Central memory CD8-positive, alpha-beta T cell (primary cell): ENCODE measurements at regions not wholly inside any gene's neighbourhood (a gene's known extent, or its start where the extent isn't known, plus 50 kb on each side); places are given as distances from the start of the nearest gene placed in this dataset.
"Not testable (repeated sequence)": the region's sequence is repeated elsewhere in the genome, so short reads cannot be mapped to it uniquely, and the experiment has no call there.

Experiments used
- ATAC-seq: fragments of 150-1000 bp; cut with Tn5 transposase; replicated peaks from 2 replicates; pipeline ENCODE4 v1.10.0; 2022; ENCODE audit warnings: mild to moderate bottlenecking, moderate FRiP score, moderate number of reproducible peaks; ENCODE audit not compliant: poor library complexity, severe bottlenecking; ENCODE audit errors: extremely low read depth
- DNase-seq, 2 donors: peaks; one replicate each; pipeline ENCODE4 v3.0.0; 2021; ENCODE audit warnings: low spot score in 2 of 2
- H3K27ac Mint-ChIP-seq: one replicate; pipeline ENCODE4 v1.8.0; 2022; ENCODE audit warnings: low read depth, mild to moderate bottlenecking, moderate library complexity, mixed read lengths
- H3K27me3 Mint-ChIP-seq: one replicate; pipeline ENCODE4 v1.8.0; 2022; ENCODE audit warnings: mixed read lengths
- H3K36me3 Mint-ChIP-seq: one replicate; pipeline ENCODE4 v1.8.0; 2022; ENCODE audit warnings: mild to moderate bottlenecking, moderate library complexity, mixed read lengths; ENCODE audit not compliant: insufficient read depth
- H3K4me1 Mint-ChIP-seq: one replicate; pipeline ENCODE4 v1.8.0; 2022; ENCODE audit warnings: mixed read lengths
- H3K4me3 Mint-ChIP-seq: one replicate; pipeline ENCODE4 v1.8.0; 2022; ENCODE audit warnings: mild to moderate bottlenecking, moderate library complexity, mixed read lengths
- H3K9me3 Mint-ChIP-seq: one replicate; pipeline ENCODE4 v1.8.0; 2022; ENCODE audit warnings: mixed read lengths

- no peak for DNase-seq
- no peak overlapping the region for H3K27ac Mint-ChIP-seq
- H3K4me3 Mint-ChIP-seq, result no peak overlapping the region
- H3K4me1 Mint-ChIP-seq, result no peaks in the 10 kb centered on the region
- peaks cover 24% of the 10 kb centered on the region for H3K9me3 Mint-ChIP-seq
- ATAC-seq, result no peak
- H3K27me3 Mint-ChIP-seq, result no peaks in the 10 kb centered on the region
- no peaks in the 10 kb centered on the region for H3K36me3 Mint-ChIP-seq
Observed at GRCh38 chr13:57846600-57847173, 215.1 kb downstream of the PCDH17 start.

- Mint-ChIP-seq H3K4me1 (no peaks in the 10 kb centered on the region), H3K27ac (no peak overlapping the region), H3K27me3 (no peaks in the 10 kb centered on the region), H3K36me3 (no peaks in the 10 kb centered on the region), H3K4me3 (no peak overlapping the region), H3K9me3 (peaks cover 6% of the 10 kb centered on the region)
- DNase-seq (no peak), ATAC-seq (no peak)
Observed at GRCh38 chr13:57857945-57858344, 226.4 kb downstream of the PCDH17 start.

GRCh38 chr13:57858376-57858775 is 226.8 kb downstream of the PCDH17 start:
- DNase-seq, result no peak
- Mint-ChIP-seq H3K36me3 (no peaks in the 10 kb centered on the region), H3K27ac (no peak overlapping the region), H3K9me3 (peaks cover 6% of the 10 kb centered on the region), H3K27me3 (no peaks in the 10 kb centered on the region), H3K4me1 (no peaks in the 10 kb centered on the region), H3K4me3 (no peak overlapping the region)
- no peak for ATAC-seq

- Mint-ChIP-seq H3K36me3 (no peaks in the 10 kb centered on the region), H3K4me3 (no peak overlapping the region), H3K27me3 (no peaks in the 10 kb centered on the region), H3K27ac (no peak overlapping the region), H3K4me1 (no peaks in the 10 kb centered on the region), H3K9me3 (peaks cover 16% of the 10 kb centered on the region)
- no peak for ATAC-seq
- no peak for DNase-seq
Observed at GRCh38 chr13:57862879-57863278, 231.3 kb downstream of the PCDH17 start.

- ATAC-seq (no peak), DNase-seq (no peak)
- Mint-ChIP-seq H3K27me3 (no peaks in the 10 kb centered on the region), H3K4me1 (no peaks in the 10 kb centered on the region), H3K36me3 (no peaks in the 10 kb centered on the region), H3K4me3 (no peak overlapping the region), H3K27ac (no peak overlapping the region), H3K9me3 (peaks cover 13% of the 10 kb centered on the region)
Observed at GRCh38 chr13:57865600-57866294, 234.2 kb downstream of the PCDH17 start.

- H3K27ac Mint-ChIP-seq, result no peak overlapping the region
- ATAC-seq (no peak), DNase-seq (no peak)
- no peaks in the 10 kb centered on the region for H3K27me3 Mint-ChIP-seq
- H3K9me3 Mint-ChIP-seq, result peaks cover 32% of the 10 kb centered on the region
- no peaks in the 10 kb centered on the region for H3K36me3 Mint-ChIP-seq
- H3K4me1 Mint-ChIP-seq, result no peaks in the 10 kb centered on the region
- no peak overlapping the region for H3K4me3 Mint-ChIP-seq
Observed at GRCh38 chr13:57874530-57874929, 243.0 kb downstream of the PCDH17 start.

GRCh38 chr13:57877601-57878000 is 246.1 kb downstream of the PCDH17 start:
- no peaks in the 10 kb centered on the region for H3K4me1 Mint-ChIP-seq
- no peaks in the 10 kb centered on the region for H3K27me3 Mint-ChIP-seq
- H3K9me3 Mint-ChIP-seq, result peaks cover 34% of the 10 kb centered on the region
- no peaks in the 10 kb centered on the region for H3K36me3 Mint-ChIP-seq
- DNase-seq (no peak), ATAC-seq (no peak)
- H3K27ac Mint-ChIP-seq, result no peak overlapping the region
- H3K4me3 Mint-ChIP-seq, result no peak overlapping the region

GRCh38 chr13:57878291-57878690 is 246.7 kb downstream of the PCDH17 start:
- Mint-ChIP-seq H3K36me3 (no peaks in the 10 kb centered on the region), H3K9me3 (peaks cover 34% of the 10 kb centered on the region), H3K4me3 (no peak overlapping the region), H3K27me3 (no peaks in the 10 kb centered on the region), H3K4me1 (no peaks in the 10 kb centered on the region), H3K27ac (no peak overlapping the region)
- DNase-seq (no peak), ATAC-seq (no peak)

- DNase-seq (no peak), ATAC-seq (no peak)
- no peaks in the 10 kb centered on the region for H3K4me1 Mint-ChIP-seq
- H3K9me3 Mint-ChIP-seq, result peaks cover 25% of the 10 kb centered on the region
- H3K27me3 Mint-ChIP-seq, result no peaks in the 10 kb centered on the region
- no peak overlapping the region for H3K4me3 Mint-ChIP-seq
- no peaks in the 10 kb centered on the region for H3K36me3 Mint-ChIP-seq
- H3K27ac Mint-ChIP-seq, result no peak overlapping the region
Observed at GRCh38 chr13:57897225-57897624, 265.7 kb downstream of the PCDH17 start.

GRCh38 chr13:57899096-57899495 is 267.6 kb downstream of the PCDH17 start:
- H3K27me3 Mint-ChIP-seq, result no peaks in the 10 kb centered on the region
- no peak overlapping the region for H3K4me3 Mint-ChIP-seq
- no peak for DNase-seq
- H3K4me1 Mint-ChIP-seq, result no peaks in the 10 kb centered on the region
- no peak overlapping the region for H3K27ac Mint-ChIP-seq
- H3K9me3 Mint-ChIP-seq, result peaks cover 24% of the 10 kb centered on the region
- H3K36me3 Mint-ChIP-seq, result no peaks in the 10 kb centered on the region
- no peak for ATAC-seq

- H3K4me3 Mint-ChIP-seq, H3K4me1 Mint-ChIP-seq, H3K27ac Mint-ChIP-seq, ATAC-seq, DNase-seq, H3K36me3 Mint-ChIP-seq, H3K27me3 Mint-ChIP-seq: not testable (repeated sequence)
- peaks cover 25% of the 10 kb centered on the region for H3K9me3 Mint-ChIP-seq
Observed at GRCh38 chr13:57909833-57910232, 278.3 kb downstream of the PCDH17 start.

- Mint-ChIP-seq H3K27ac (no peak overlapping the region), H3K4me3 (no peak overlapping the region), H3K9me3 (peaks cover 3% of the 10 kb centered on the region), H3K27me3 (no peaks in the 10 kb centered on the region), H3K36me3 (no peaks in the 10 kb centered on the region), H3K4me1 (no peaks in the 10 kb centered on the region)
- ATAC-seq, result no peak
- no peak for DNase-seq
Observed at GRCh38 chr13:57918086-57918485, 286.5 kb downstream of the PCDH17 start.

GRCh38 chr13:57918913-57919312 is 287.4 kb downstream of the PCDH17 start:
- Mint-ChIP-seq H3K36me3 (no peaks in the 10 kb centered on the region), H3K4me1 (no peaks in the 10 kb centered on the region), H3K27ac (no peak overlapping the region), H3K9me3 (peaks cover 3% of the 10 kb centered on the region), H3K27me3 (no peaks in the 10 kb centered on the region), H3K4me3 (no peak overlapping the region)
- DNase-seq, result no peak
- ATAC-seq, result no peak
